NCI-H2171 (cell line): ENCODE measurements at regions not wholly inside any gene's neighbourhood (a gene's known extent, or its start where the extent isn't known, plus 50 kb on each side); places are given as distances from the start of the nearest gene placed in this dataset.

Experiments used
- DNase-seq: peaks from one replicate; lab custom pipeline; 2025; lab: John Stamatoyannopoulos, UW

- no peak for DNase-seq
Measured at GRCh38 chr2:66890166-66890742, 455.3 kb downstream of the MEIS1 start.

GRCh38 chr2:66895206-66895605 lies 460.3 kb downstream of the MEIS1 start:
- DNase-seq: no peak

GRCh38 chr2:66896131-66896530 lies 461.2 kb downstream of the MEIS1 start:
- no peak for DNase-seq

- DNase-seq: no peak
Measured at GRCh38 chr2:66897181-66897580, 462.3 kb downstream of the MEIS1 start.

GRCh38 chr2:66897691-66898150 lies 462.8 kb downstream of the MEIS1 start:
- DNase-seq: no peak

- DNase-seq: no peak
Measured at GRCh38 chr2:66899109-66899508, 464.2 kb downstream of the MEIS1 start.

- DNase-seq: no peak
Measured at GRCh38 chr2:66899648-66900047, 464.7 kb downstream of the MEIS1 start.

- no peak for DNase-seq
Measured at GRCh38 chr2:66901344-66901743, 466.4 kb downstream of the MEIS1 start.

GRCh38 chr2:66903183-66903582 lies 468.3 kb downstream of the MEIS1 start:
- no peak for DNase-seq

GRCh38 chr2:66903745-66904465 lies 469.0 kb downstream of the MEIS1 start:
- no peak for DNase-seq

- DNase-seq: no peak
Measured at GRCh38 chr2:66915237-66915636, 480.3 kb downstream of the MEIS1 start.

- DNase-seq: no peak
Measured at GRCh38 chr2:66919286-66919685, 477.8 kb upstream of the ETAA1 start.

GRCh38 chr2:66920415-66920814 lies 476.7 kb upstream of the ETAA1 start:
- no peak for DNase-seq

GRCh38 chr2:66925128-66925527 lies 472.0 kb upstream of the ETAA1 start:
- no peak for DNase-seq

- DNase-seq: no peak
Measured at GRCh38 chr2:66926594-66927112, 470.5 kb upstream of the ETAA1 start.

- no peak for DNase-seq
Measured at GRCh38 chr2:66929632-66930338, 467.3 kb upstream of the ETAA1 start.

- no peak for DNase-seq
Measured at GRCh38 chr2:66930339-66931220, 466.6 kb upstream of the ETAA1 start.

- no peak for DNase-seq
Measured at GRCh38 chr2:66938471-66938967, 458.6 kb upstream of the ETAA1 start.

- DNase-seq: no peak
Measured at GRCh38 chr2:66940080-66940479, 457.1 kb upstream of the ETAA1 start.

GRCh38 chr2:66948234-66948633 lies 448.9 kb upstream of the ETAA1 start:
- no peak for DNase-seq

GRCh38 chr2:66957198-66957597 lies 439.9 kb upstream of the ETAA1 start:
- DNase-seq: no peak

GRCh38 chr2:66957677-66958076 lies 439.5 kb upstream of the ETAA1 start:
- DNase-seq: no peak
